ENCODE measurements at regions not wholly inside any gene's neighbourhood (a gene's known extent, or its start where the extent isn't known, plus 50 kb on each side); places are given as distances from the start of the nearest gene placed in this dataset.

DNA sequence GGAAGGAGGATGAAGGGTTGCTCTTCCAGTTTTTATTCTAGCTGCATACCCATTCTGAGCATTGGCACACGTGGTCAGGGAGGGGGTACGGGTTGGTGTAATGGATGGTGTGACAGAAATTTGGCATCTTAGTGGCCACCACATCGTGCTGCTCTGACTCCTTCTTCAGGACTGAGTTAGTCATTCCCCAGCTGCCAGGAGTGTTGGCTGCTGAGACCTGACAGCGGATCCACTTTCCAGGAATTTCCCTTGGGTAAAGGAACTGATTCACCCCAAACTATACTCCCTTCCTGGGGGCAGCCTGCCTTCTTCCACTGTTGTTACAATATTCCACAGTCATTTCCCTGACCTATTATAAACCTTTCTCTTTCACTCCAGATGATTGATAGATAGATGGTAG lies 595.5 kb upstream of the KLHL1 start:
- TF ChIP-seq, protein P1, sequence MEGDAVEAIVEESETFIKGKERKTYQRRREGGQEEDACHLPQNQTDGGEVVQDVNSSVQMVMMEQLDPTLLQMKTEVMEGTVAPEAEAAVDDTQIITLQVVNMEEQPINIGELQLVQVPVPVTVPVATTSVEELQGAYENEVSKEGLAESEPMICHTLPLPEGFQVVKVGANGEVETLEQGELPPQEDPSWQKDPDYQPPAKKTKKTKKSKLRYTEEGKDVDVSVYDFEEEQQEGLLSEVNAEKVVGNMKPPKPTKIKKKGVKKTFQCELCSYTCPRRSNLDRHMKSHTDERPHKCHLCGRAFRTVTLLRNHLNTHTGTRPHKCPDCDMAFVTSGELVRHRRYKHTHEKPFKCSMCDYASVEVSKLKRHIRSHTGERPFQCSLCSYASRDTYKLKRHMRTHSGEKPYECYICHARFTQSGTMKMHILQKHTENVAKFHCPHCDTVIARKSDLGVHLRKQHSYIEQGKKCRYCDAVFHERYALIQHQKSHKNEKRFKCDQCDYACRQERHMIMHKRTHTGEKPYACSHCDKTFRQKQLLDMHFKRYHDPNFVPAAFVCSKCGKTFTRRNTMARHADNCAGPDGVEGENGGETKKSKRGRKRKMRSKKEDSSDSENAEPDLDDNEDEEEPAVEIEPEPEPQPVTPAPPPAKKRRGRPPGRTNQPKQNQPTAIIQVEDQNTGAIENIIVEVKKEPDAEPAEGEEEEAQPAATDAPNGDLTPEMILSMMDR (IDR thresholded peaks at IDR 0.05) = no peak
- no peak for TF ChIP-seq POLR2A (IDR thresholded peaks at IDR 0.05)
